Fibroblast of pulmonary artery (primary cell): ENCODE measurements at regions not wholly inside any gene's neighbourhood (a gene's known extent, or its start where the extent isn't known, plus 50 kb on each side); places are given as distances from the start of the nearest gene placed in this dataset.

Source experiments
- DNase-seq: peaks from one replicate; pipeline ENCODE4 v3.0.0-alpha.2; 2010; ENCODE audit warnings: low read depth
- H3K4me3 ChIP-seq: replicated peaks from 2 replicates; pipeline ENCODE4 v1.5.1; 2011; ENCODE audit warnings: low read depth, mild to moderate bottlenecking, control low read depth, low read length, moderate library complexity
- CTCF ChIP-seq: IDR thresholded peaks from 2 replicates; pipeline ENCODE4 v1.5.1; 2011; ENCODE audit warnings: mild to moderate bottlenecking, control low read depth, low read length, inconsistent platforms; ENCODE audit errors: missing control alignments

GRCh38 chr13:94914895-94915294 is 202.6 kb upstream of the SOX21 start:
- no peak for DNase-seq
- no peak for TF ChIP-seq CTCF
- no peak overlapping the region for H3K4me3 ChIP-seq

- H3K4me3 ChIP-seq: no peak overlapping the region
- no peak for TF ChIP-seq CTCF
- no peak for DNase-seq
Observed at GRCh38 chr13:94906605-94907004, 194.3 kb upstream of the SOX21 start.

GRCh38 chr13:94902722-94903407 is 190.5 kb upstream of the SOX21 start:
- no peak for TF ChIP-seq CTCF
- no peak overlapping the region for H3K4me3 ChIP-seq
- DNase-seq: no peak

- no peak for TF ChIP-seq CTCF
- DNase-seq: no peak
- H3K4me3 ChIP-seq: no peak overlapping the region
Observed at GRCh38 chr13:94901070-94901469, 188.7 kb upstream of the SOX21 start.

- DNase-seq: no peak
- H3K4me3 ChIP-seq: no peak overlapping the region
- TF ChIP-seq CTCF: no peak
Observed at GRCh38 chr13:94896719-94897317, 184.5 kb upstream of the SOX21 start.

GRCh38 chr13:94896238-94896637 is 183.9 kb upstream of the SOX21 start:
- DNase-seq: no peak
- no peak overlapping the region for H3K4me3 ChIP-seq
- TF ChIP-seq CTCF: no peak

- H3K4me3 ChIP-seq: no peak overlapping the region
- TF ChIP-seq CTCF: no peak
- DNase-seq: peak; percentile 29
Observed at GRCh38 chr13:94886191-94886590, 173.8 kb upstream of the SOX21 start.
